H1 (cell line): ENCODE measurements at regions not wholly inside any gene's neighbourhood (a gene's known extent, or its start where the extent isn't known, plus 50 kb on each side); places are given as distances from the start of the nearest gene placed in this dataset.

Source experiments
- BCL11A ChIP-seq, 2 experiments: IDR thresholded peaks; one replicate each; pipeline ENCODE4 v1.6.1; 2011; ENCODE audit warnings: low read depth in 2 of 2, low read length in 2 of 2, mild to moderate bottlenecking in 2 of 2
- CTBP2 ChIP-seq: IDR thresholded peaks from 2 replicates; pipeline ENCODE4 v1.7.0; 2011; ENCODE audit warnings: borderline replicate concordance, mild to moderate bottlenecking, moderate library complexity, mixed read lengths, low read length; ENCODE audit not compliant: insufficient read depth, insufficient read length
- GTF2F1 ChIP-seq: IDR thresholded peaks from 2 replicates; pipeline ENCODE4 v1.6.1; 2012; ENCODE audit warnings: low read depth, low read length, improper control_type of control experiment, borderline replicate concordance
- POLR2AphosphoS5 ChIP-seq: IDR thresholded peaks from 2 replicates; pipeline ENCODE4 v1.6.1; 2011; ENCODE audit warnings: low read depth, low read length
- RNF2 ChIP-seq: fragments of 200-900, 300-1000 bp; sonication (generic); IDR thresholded peaks from 2 replicates; pipeline ENCODE4 v1.7.1; 2016; ENCODE audit warnings: borderline replicate concordance, low read depth, mild to moderate bottlenecking, antibody characterized with exemption, low read length; ENCODE audit not compliant: poor library complexity, severe bottlenecking; ENCODE audit errors: missing control alignments
- TCF12 ChIP-seq: IDR thresholded peaks from 2 replicates; pipeline ENCODE4 v1.6.1; 2011; ENCODE audit warnings: low read depth, mild to moderate bottlenecking, low read length
- TF ChIP-seq, protein P1 (sequence below): IDR thresholded peaks from 2 replicates; pipeline ENCODE4 v1.6.1; 2011; ENCODE audit warnings: low read depth, mild to moderate bottlenecking, low read length; ENCODE audit not compliant: insufficient read depth
- TF ChIP-seq, protein P2 (sequence below): IDR thresholded peaks from 2 replicates; pipeline ENCODE4 v1.6.1; 2011; ENCODE audit warnings: low read length, improper control_type of control experiment

DNA sequence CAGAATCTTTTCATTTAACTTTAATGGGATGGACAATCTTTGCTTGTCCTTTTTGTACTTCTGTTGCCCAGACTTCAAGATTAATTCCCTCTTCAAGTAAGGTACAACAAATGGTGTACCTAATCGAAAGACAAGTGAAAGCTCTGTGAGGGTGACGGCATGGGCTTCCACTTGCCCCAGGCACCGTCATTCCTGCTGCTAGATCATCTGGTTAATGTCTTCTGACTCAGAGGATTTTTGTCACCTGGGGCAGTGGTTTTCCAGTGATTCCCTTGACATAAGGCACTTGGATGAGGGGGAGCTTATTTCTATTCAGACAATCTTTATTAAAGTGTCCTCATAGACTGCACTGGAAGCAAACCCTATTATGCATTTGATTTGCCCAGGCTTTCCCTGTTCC lies 977.0 kb upstream of the AMELY start (continued):
- TF ChIP-seq GTF2F1 = no peak
- TF ChIP-seq, protein P1, sequence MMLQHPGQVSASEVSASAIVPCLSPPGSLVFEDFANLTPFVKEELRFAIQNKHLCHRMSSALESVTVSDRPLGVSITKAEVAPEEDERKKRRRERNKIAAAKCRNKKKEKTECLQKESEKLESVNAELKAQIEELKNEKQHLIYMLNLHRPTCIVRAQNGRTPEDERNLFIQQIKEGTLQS = no peak
- TF ChIP-seq TCF12 = no peak
- TF ChIP-seq, protein P2, sequence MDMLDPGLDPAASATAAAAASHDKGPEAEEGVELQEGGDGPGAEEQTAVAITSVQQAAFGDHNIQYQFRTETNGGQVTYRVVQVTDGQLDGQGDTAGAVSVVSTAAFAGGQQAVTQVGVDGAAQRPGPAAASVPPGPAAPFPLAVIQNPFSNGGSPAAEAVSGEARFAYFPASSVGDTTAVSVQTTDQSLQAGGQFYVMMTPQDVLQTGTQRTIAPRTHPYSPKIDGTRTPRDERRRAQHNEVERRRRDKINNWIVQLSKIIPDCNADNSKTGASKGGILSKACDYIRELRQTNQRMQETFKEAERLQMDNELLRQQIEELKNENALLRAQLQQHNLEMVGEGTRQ = no peak
- TF ChIP-seq RNF2 = no peak
- TF ChIP-seq BCL11A (IDR thresholded peaks at IDR 0.05; ENCODE audit: low read depth in 2 of 2, low read length in 2 of 2) = no peak
- TF ChIP-seq CTBP2 = no peak
- no peak for TF ChIP-seq POLR2AphosphoS5
